K562 (cell line): ENCODE measurements at regions not wholly inside any gene's neighbourhood (a gene's known extent, or its start where the extent isn't known, plus 50 kb on each side); places are given as distances from the start of the nearest gene placed in this dataset.

Source experiments
- ATAC-seq: fragments of 200-7000 bp; cut with Tn5 transposase; 3 replicates; pipeline ENCODE4 v1.9.1; 2020; ENCODE audit warnings: moderate library complexity
- BruUV-seq: library from RNA; stranded (reverse); fragments of 400-500 nt; replicated peaks from 2 replicates; lab custom pipeline; 2021; lab: Mats Ljungman, UMichigan
- CTCF ChIA-PET: fragments of 300-600 bp; formaldehyde crosslinking; extraction: SDS; loops from one replicate; lab custom pipeline; 2021; ENCODE audit warnings: low intra/inter-chr PET ratio; lab: Yijun Ruan, JAX
- POLR2A ChIA-PET: fragments of 300-600, 350-650 bp; sonication (Branson Sonifier 250); formaldehyde crosslinking; extraction: SDS; loops from one replicate; lab custom pipeline; 2021; ENCODE audit warnings: antibody characterized with exemption, inconsistent platforms; lab: Yijun Ruan, JAX
- DNase-seq, 4 experiments: peaks; one replicate each; pipeline versions ENCODE4 v3.0.0 to v3.0.0-alpha.2; 2011 to 2018; ENCODE audit warnings: low spot score in 3 of 4, mixed read lengths in 3 of 4; ENCODE audit errors: extremely low read depth in 1 of 4
- FAIRE-seq: peaks from 2 replicates; lab custom pipeline; 2011; peaks lifted over from hg19 to GRCh38; lab: Jason Lieb, UNC
- H2AFZ ChIP-seq: 2 replicates; pipeline ENCODE4 v1.6.0; 2011; ENCODE audit warnings: low read depth, low read length, control low read depth, inconsistent platforms
- H3K27ac ChIP-seq: fragments of 200-600 bp; 3 replicates; pipeline ENCODE4 v1.8.0; 2011; ENCODE audit warnings: low read depth, mild to moderate bottlenecking, control low read depth, inconsistent platforms, low read length, moderate library complexity, mixed read lengths; ENCODE audit errors: extremely low read depth
- H3K27me3 ChIP-seq, 2 experiments: fragments of 300-600 bp in 1 of 2; 2 replicates in 1 of 2; 3 replicates in 1 of 2; pipeline versions ENCODE4 v1.6.0 to v1.8.0; 2011; ENCODE audit warnings: inconsistent platforms in 2 of 2, low read length in 2 of 2, mild to moderate bottlenecking in 1 of 2, mixed read lengths in 1 of 2, moderate library complexity in 1 of 2; ENCODE audit not compliant: control insufficient read depth in 2 of 2, insufficient read depth in 2 of 2
- H3K36me3 ChIP-seq: fragments of 300-600 bp; 3 replicates; pipeline ENCODE4 v1.8.0; 2011; ENCODE audit warnings: mild to moderate bottlenecking, low read length, inconsistent platforms; ENCODE audit not compliant: control insufficient read depth, insufficient read depth
- H3K4me1 ChIP-seq, 2 experiments: fragments of 200-600 bp in 1 of 2; replicated peaks in 1 of 2; 2 replicates in 1 of 2; 3 replicates in 1 of 2; pipeline versions ENCODE4 v1.5.1 to v1.8.0; 2011; ENCODE audit warnings: inconsistent platforms in 2 of 2, low read length in 2 of 2, mild to moderate bottlenecking in 1 of 2, mixed read lengths in 1 of 2, moderate library complexity in 1 of 2; ENCODE audit not compliant: control insufficient read depth in 2 of 2, insufficient read depth in 2 of 2
- H3K4me2 ChIP-seq: 2 replicates; pipeline ENCODE4 v1.6.1; 2011; ENCODE audit warnings: low read length, control low read depth, inconsistent platforms, mixed read lengths; ENCODE audit not compliant: insufficient read depth
- H3K4me3 ChIP-seq: fragments of 200-600 bp; sonication (generic), shearing (Covaris generic); 2 replicates; pipeline ENCODE4 v1.5.1; 2016; ENCODE audit warnings: control low read depth, inconsistent platforms
- H3K79me2 ChIP-seq: fragments of 200-600 bp; 3 replicates; pipeline ENCODE4 v1.8.0; 2011; ENCODE audit warnings: low read length, inconsistent platforms; ENCODE audit not compliant: control insufficient read depth, insufficient read depth
- H3K9ac ChIP-seq, 2 experiments: 2 replicates each; pipeline versions ENCODE4 v1.6.0 to v1.6.1; 2011; ENCODE audit warnings: low read depth in 2 of 2, low read length in 2 of 2, control low read depth in 1 of 2, inconsistent platforms in 1 of 2, mild to moderate bottlenecking in 1 of 2, mixed read lengths in 1 of 2; ENCODE audit not compliant: insufficient read depth in 1 of 2
- H3K9me1 ChIP-seq: one replicate; pipeline ENCODE4 v1.6.0; 2011; ENCODE audit warnings: inconsistent platforms, mild to moderate bottlenecking, low read length, moderate library complexity; ENCODE audit not compliant: control insufficient read depth, insufficient read depth
- H3K9me3 ChIP-seq: replicated peaks from 2 replicates; pipeline ENCODE4 v1.5.1; 2011; ENCODE audit warnings: low read depth, low read length, inconsistent platforms; ENCODE audit not compliant: control insufficient read depth, insufficient read depth
- H4K20me1 ChIP-seq: replicated peaks from 2 replicates; pipeline ENCODE4 v1.6.1; 2011; ENCODE audit warnings: low read length, inconsistent platforms, mixed read lengths; ENCODE audit not compliant: control insufficient read depth, insufficient read depth
- ETV6 ChIP-seq, 3 experiments: fragments of 150-350 bp in 1 of 3; sonication (generic) in 1 of 3; formaldehyde crosslinking in 1 of 3; IDR thresholded peaks; 2 replicates each; pipeline versions ENCODE4 v1.6.1 to v1.8.0; 2014 to 2022; ENCODE audit warnings: borderline replicate concordance in 2 of 3, low read depth in 2 of 3, antibody characterized with exemption in 1 of 3, low read length in 1 of 3, mild to moderate bottlenecking in 1 of 3, missing genetic modification reagents in 1 of 3
- MAZ ChIP-seq, 2 experiments: fragments of 450-650 bp in 1 of 2; sonication (generic) in 1 of 2; formaldehyde crosslinking; IDR thresholded peaks in 1 of 2; conservative IDR thresholded peaks in 1 of 2; 2 replicates each; pipeline versions ENCODE4 v1.4.0 to v1.5.0; 2020; ENCODE audit warnings: mild to moderate bottlenecking in 1 of 2, missing genetic modification reagents in 1 of 2
- RCOR1 ChIP-seq, 2 experiments: IDR thresholded peaks; 2 replicates each; pipeline ENCODE4 v1.6.1; 2012; ENCODE audit warnings: low read depth in 2 of 2, low read length in 2 of 2, borderline replicate concordance in 1 of 2, improper control_type of control experiment in 1 of 2
- ZFP30 ChIP-seq: fragments of 250-450 bp; sonication (Bioruptor Pico); IDR thresholded peaks from 2 replicates; pipeline ENCODE4 v1.8.0; 2022; ENCODE audit warnings: moderate library complexity, mild to moderate bottlenecking, inconsistent platforms, borderline replicate concordance
- ZNF232 ChIP-seq: sonication (generic); formaldehyde crosslinking; IDR thresholded peaks from 2 replicates; pipeline ENCODE4 v1.8.0; 2022; ENCODE audit warnings: mild to moderate bottlenecking, missing genetic modification reagents
- WGBS: fragments of 100-300 bp; shearing (Covaris generic); methylation state at CpG from one replicate; pipeline ENCODE4 v1.1.6; 2016; ENCODE audit warnings: low coverage, mixed read lengths; ENCODE audit not compliant: insufficient coverage; ENCODE audit errors: missing lambda C conversion rate; 5-methylcytosine and 5-hydroxymethylcytosine counted together
- in situ Hi-C: fragments of 300-500 bp; cut with MboI; formaldehyde crosslinking; loops from 4 replicates; pipeline ENCODE4 v1.15.0; 2018; ENCODE audit warnings: inconsistent platforms, mixed read lengths
- intact Hi-C: fragments of 100-400 bp; cut with micrococcal nuclease; formaldehyde crosslinking; loops from 2 replicates; pipeline ENCODE4 v1.14.2; 2022
- TF ChIP-seq, protein P1 (sequence below), 2 experiments: fragments of 450-650 bp in 1 of 2; sonication (generic) in 1 of 2; formaldehyde crosslinking in 1 of 2; IDR thresholded peaks in 1 of 2; conservative IDR thresholded peaks in 1 of 2; 2 replicates each; pipeline versions ENCODE4 v1.6.1 to v1.8.1; 2016 to 2023; ENCODE audit warnings: mild to moderate bottlenecking in 2 of 2, moderate library complexity in 2 of 2, inconsistent platforms in 1 of 2, missing genetic modification reagents in 1 of 2
- TF ChIP-seq, protein P2 (sequence below): fragments of 450-650 bp; IDR thresholded peaks from 2 replicates; pipeline ENCODE4 v1.6.1; 2017; ENCODE audit warnings: mild to moderate bottlenecking, moderate library complexity

DNA sequence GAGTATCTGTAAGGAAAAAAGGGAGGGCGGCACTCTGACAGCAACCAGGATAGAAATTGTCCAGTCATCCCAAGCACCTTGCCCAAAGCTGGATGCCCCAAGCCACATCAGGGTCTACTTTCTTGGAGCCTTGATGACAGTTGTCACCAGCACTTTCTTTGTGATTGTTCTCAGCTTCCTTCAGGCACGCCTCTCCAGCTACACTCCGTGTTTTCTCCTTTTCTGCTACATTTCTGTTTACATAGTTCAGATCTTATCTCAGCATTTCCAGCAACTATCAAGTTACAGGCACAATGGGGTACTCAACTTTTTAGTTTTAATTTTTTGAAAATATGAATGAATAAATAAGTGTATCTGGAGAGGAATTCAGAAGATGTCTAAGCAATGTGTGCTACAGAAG lies 115.3 kb upstream of the CELF4 start:
- no peaks in the 10 kb centered on the region for H3K79me2 ChIP-seq
- no TSS peak for BruUV-seq
- no peaks in the 10 kb centered on the region; the same call in 1 of the 2 replicates for H3K9me3 ChIP-seq
- in situ Hi-C loops: no loop called here
- TF ChIP-seq RCOR1 (IDR thresholded peaks at IDR 0.05; ENCODE audit: borderline replicate concordance in 1 of 2, low read depth in 2 of 2, low read length in 2 of 2): no peak
- no peaks in the 10 kb centered on the region for H4K20me1 ChIP-seq
- H3K4me1 ChIP-seq: peaks cover 0 to 3% of the 10 kb centered on the region in 2 experiments; a peak in 1 of 5 replicates
- ATAC-seq: no peak
- DNase-seq: no peak
- no peak overlapping the region for H2AFZ ChIP-seq
- no peaks in the 10 kb centered on the region for H3K36me3 ChIP-seq
- intact Hi-C loops: no loop called here
- no peaks in the 10 kb centered on the region for H3K27me3 ChIP-seq
- 0% methylated on average over 3 of the region's 3 CpGs for WGBS
- H3K4me3 ChIP-seq: no peak overlapping the region
- H3K9me1 ChIP-seq: no peaks in the 10 kb centered on the region
- no peak overlapping the region for H3K27ac ChIP-seq
- H3K9ac ChIP-seq: no peak overlapping the region
- ChIA-PET POLR2A (no interaction called here), CTCF (no interaction called here)
- FAIRE-seq: no peak
- H3K4me2 ChIP-seq: no peak overlapping the region

DNA sequence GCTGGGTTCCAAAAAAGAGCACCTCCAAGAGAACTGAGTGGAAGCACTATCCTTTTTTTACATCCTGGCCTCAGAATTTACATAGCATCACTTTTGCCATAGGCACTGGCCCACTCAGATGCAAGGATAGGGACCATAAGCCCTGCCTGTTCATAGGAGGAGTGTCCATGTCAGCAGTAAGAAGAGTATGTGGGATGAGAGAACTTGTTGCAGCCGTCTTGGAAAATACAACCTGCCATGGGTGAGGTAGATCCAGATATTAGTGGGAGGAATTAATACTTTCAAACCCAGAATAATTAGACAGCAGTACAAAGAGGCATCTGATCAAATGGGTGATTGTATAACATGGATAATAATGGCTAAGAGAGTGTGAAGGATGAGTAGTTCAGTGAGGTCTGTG lies 110.7 kb upstream of the CELF4 start:
- DNase-seq: no peak
- Histone ChIP-seq H3K9me1 (no peaks in the 10 kb centered on the region), H3K4me3 (no peak overlapping the region), H3K9me3 (no peaks in the 10 kb centered on the region; the same call in 1 of the 2 replicates), H3K27me3 (no peaks in the 10 kb centered on the region), H3K36me3 (no peaks in the 10 kb centered on the region), H3K27ac (no peak overlapping the region), H3K4me1 (peaks cover 0 to 3% of the 10 kb centered on the region in 2 experiments; a peak in 1 of 5 replicates), H3K4me2 (no peak overlapping the region), H4K20me1 (no peaks in the 10 kb centered on the region), H3K79me2 (no peaks in the 10 kb centered on the region), H3K9ac (no peak overlapping the region), H2AFZ (no peak overlapping the region)
- TF ChIP-seq, protein P1, sequence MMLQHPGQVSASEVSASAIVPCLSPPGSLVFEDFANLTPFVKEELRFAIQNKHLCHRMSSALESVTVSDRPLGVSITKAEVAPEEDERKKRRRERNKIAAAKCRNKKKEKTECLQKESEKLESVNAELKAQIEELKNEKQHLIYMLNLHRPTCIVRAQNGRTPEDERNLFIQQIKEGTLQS (IDR thresholded peaks at IDR 0.05): no peak
- TF ChIP-seq, protein P1 (CRISPR knock-in tag; conservative IDR thresholded peaks at IDR 0.05): no peak
- no peak for TF ChIP-seq MAZ (CRISPR knock-in tag; conservative IDR thresholded peaks at IDR 0.05 in 1 of 2, IDR thresholded peaks at IDR 0.05 in 1 of 2)
- no peak for TF ChIP-seq ETV6 (IDR thresholded peaks at IDR 0.05; ENCODE audit: borderline replicate concordance in 1 of 2, low read depth in 2 of 2, low read length in 1 of 2)
- no peak for TF ChIP-seq ETV6 (CRISPR knock-in tag; IDR thresholded peaks at IDR 0.05; ENCODE audit: borderline replicate concordance)
- TF ChIP-seq ZFP30 (CRISPR knock-in tag): no peak
- no peak for TF ChIP-seq ZNF232
- TF ChIP-seq, protein P2, sequence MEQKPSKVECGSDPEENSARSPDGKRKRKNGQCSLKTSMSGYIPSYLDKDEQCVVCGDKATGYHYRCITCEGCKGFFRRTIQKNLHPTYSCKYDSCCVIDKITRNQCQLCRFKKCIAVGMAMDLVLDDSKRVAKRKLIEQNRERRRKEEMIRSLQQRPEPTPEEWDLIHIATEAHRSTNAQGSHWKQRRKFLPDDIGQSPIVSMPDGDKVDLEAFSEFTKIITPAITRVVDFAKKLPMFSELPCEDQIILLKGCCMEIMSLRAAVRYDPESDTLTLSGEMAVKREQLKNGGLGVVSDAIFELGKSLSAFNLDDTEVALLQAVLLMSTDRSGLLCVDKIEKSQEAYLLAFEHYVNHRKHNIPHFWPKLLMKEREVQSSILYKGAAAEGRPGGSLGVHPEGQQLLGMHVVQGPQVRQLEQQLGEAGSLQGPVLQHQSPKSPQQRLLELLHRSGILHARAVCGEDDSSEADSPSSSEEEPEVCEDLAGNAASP: no peak
- POLR2A ChIA-PET: no interaction called here
- CTCF ChIA-PET: no interaction called here
- 6% methylated on average over 1 of the region's 1 CpG for WGBS
- intact Hi-C loops: no loop called here
- no peak for FAIRE-seq
- no peak for ATAC-seq
- in situ Hi-C loops: no loop called here
- no TSS peak for BruUV-seq
